HuH-7 (cell line): ENCODE measurements at regions not wholly inside any gene's neighbourhood (a gene's known extent, or its start where the extent isn't known, plus 50 kb on each side); places are given as distances from the start of the nearest gene placed in this dataset.

Experiments used
- DNase-seq: peaks from one replicate; pipeline ENCODE4 v3.0.0; 2011; ENCODE audit warnings: low spot score

- no peak for DNase-seq
Observed at GRCh38 chr3:31425401-31425800, 107.3 kb upstream of the STT3B start.

DNA sequence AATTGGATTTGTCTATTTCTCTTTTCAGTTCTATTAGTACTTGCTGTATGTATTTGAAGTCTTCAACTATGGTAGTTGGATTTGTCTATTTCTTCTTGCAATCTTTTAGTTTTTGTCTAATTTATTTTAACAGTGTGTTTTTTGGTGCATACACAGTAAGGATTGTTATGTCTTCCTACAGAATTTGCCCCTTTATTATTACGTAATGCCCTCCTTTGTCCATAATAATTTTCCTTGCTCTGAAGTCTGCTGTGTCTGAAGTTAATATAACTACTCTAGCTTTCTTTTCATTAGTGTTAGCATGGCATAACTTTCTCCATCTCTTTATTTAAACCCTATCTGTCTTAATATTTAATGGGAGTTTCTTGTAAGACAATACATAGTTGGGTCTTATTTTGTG is 105.1 kb upstream of the STT3B start:
- no peak for DNase-seq

DNA sequence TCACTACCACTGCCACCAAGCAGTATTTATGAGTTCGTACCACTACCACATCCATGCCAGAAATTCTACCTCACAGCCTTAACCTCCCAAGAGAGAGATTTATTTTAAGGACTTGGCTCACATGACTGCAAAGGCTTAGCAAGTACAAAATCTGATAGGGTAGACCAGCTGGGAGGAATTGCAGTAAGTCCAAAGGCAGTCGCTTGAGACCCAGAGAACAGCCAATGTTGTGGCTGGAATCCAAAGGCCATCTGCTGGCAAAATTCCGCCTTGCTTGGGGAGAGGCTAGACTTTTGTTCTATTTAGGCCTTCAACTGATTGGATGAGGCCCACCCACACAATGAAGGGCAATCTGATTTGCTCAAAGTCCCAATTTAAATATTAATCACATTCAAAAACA is 101.4 kb upstream of the STT3B start:
- DNase-seq: no peak

GRCh38 chr3:31432897-31433678 is 99.6 kb upstream of the STT3B start:
- no peak for DNase-seq

GRCh38 chr3:31433679-31433992 is 99.1 kb upstream of the STT3B start:
- DNase-seq: no peak

- DNase-seq: no peak
Observed at GRCh38 chr3:31434819-31435218, 97.9 kb upstream of the STT3B start.

DNA sequence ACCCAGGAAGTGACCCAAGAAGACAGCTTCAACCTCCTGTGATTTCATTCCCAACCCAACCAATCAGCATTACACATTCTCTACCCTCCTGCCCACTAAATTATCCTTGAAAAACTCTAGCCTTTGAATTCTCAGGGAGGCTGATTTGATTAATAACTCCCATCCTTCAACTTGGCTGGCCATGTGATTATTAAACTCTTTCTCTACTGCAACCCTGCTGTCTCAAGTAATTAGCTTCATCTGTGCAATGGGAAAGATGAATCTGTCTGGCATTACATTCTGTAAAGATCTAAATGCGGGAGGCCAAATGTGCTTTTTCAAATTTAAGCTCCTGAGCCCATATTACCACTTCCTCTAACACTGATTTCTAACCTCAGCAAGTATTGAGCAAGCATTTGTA is 95.9 kb upstream of the STT3B start:
- no peak for DNase-seq

DNA sequence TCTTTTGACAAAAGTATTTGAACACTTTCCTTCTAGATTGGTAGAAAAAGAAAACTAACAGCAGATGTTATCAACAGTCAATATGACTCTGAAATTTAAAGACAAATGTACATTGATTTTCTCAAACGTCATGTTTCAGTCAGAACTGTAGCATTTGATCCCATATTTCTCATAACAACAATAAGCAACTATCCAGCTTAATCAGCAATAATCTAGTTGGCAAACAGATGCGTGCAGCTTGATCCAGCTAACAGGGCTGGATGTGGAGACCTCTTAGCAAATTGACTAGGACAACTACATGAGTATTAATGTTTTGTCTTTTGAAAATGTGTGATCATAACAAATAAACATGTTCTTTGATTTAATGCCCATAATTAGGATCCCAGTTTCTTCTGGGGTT is 94.0 kb upstream of the STT3B start:
- DNase-seq: no peak

DNA sequence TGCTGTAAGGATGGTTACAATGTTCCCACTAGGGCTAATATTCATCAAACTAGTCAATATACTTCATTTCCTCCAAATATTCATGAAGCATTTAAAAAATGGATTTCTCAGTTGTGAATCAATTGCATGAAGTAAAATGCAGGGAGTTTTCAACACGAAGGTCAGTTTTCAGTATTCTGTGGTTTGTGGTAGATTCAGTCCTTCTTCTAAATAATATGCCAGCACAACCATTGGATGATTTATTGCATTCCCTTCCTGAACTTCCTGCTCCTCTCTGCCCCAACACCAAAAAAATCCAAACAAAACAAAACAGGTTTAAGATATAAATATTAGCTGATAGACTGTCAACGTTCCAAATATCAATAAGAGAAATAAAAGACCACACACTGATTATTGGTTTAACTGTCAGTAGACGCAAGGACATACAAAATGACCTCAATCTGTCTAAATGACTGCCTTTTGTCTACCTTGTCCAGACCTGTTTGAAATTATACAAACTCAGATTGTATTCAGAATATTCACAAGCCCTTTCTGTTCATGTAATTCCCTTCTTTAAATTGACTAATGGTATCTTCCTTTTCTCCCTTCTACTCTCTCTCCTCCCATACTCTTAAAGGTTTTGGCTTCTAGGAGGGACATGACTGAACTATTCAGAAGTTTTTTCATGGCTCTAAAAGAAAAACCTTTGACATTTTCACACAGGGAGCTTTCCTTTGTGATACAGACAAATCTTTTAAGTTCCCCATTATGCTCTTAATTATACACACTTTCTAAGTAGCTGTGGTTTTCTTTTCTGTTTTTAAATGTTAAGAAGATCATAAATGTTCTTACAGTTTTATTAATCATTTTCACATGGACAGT is 92.6 kb upstream of the STT3B start:
- no peak for DNase-seq

DNA sequence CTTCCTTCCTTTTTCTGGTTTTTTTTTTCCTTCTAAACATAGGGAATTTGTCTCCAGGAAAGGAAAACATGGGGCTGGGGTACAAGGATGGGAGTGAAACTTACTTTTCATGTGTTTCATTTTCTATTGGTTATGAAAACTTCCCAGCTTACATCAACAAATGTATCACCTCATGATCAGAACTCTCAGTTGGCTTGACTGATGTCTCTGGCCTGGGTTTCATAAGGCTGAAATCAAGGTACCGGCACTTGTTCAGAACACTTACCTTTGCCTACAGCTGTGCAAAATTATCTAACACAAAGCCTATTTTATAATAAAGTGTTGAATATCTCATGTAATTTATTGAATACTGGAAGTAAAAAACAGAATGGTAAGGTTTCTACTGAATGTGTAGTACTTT is 91.8 kb upstream of the STT3B start:
- DNase-seq: no peak

DNA sequence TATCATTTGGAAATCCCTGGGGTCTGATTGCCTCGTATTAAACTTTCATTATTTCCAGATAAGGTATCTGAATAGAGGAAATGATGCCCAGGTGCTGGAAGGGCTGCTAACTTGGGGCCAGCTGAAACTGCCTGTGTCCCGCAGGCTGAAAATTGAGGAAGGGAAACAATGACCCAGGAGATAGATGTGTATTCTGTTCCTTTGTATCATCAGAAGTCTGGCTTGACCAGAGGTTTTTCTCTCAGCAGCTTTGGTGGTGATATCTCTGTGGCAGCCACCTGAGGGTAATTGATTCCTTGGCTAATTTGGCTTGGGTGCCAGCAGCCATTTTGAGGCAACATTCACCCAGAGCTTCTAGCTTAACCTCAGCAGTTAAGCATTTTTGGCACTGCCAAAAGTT is 90.0 kb upstream of the STT3B start:
- DNase-seq: no peak

GRCh38 chr3:31444220-31445142 is 88.2 kb upstream of the STT3B start:
- DNase-seq: no peak

DNA sequence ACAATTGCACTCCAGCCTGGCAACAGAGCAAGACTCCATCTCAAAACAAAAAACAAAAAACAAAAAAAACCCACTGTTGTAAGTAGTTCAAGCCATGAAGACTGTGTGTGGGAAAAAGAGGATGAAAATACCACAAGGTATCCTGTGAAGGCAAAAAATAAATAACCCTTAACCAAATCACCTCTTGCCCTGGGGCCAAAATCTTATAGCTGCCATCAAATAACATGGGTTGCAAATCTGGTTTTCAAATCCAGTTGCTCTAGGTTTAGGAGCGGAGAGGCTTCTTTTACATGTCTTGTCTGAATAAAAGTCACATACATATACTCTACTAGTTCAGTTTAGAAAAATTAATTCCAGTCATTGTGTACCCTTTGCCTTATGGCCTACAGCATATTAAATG is 87.0 kb upstream of the STT3B start:
- DNase-seq: no peak

DNA sequence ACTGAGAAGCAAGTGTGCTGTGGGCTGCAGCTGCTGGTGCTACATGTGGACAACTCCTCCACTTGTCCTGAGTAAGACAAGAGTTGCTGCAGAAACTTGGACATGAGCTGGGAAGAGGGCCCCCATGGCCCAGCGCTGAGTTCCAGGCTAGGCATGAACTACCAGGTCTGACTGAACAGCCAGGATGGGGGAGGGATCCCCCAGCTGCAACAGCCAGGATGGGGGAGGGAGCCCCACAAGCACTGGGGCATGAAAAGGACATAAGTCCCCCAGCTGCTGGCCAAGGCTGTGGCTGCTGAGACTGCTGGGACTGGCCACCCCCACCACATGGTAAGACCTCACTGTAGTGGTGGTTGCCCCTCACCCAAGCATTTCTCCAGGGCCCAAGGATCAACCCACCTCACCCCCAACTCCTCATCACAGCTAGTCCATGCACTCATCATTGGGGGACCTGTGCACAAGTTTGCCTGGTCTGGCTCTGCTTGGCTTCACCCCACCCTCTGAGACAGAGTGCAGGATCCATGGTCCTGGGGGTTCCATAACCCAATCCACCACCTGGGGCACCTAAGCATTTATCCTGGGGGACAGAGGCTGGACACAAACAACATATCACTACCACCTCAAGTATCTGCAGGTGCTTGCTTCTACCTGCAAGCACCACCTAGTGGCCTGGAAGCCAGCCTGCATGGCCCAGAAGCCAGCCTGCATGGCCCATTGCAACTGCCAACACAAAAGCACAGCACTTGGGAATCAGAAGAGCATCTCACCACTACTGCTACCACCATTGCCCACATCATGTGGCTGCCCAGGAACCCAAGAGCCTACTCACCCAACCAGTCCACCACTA is 84.5 kb upstream of the STT3B start:
- DNase-seq: peak; percentile 77

- DNase-seq: no peak
Observed at GRCh38 chr3:31448882-31449243, 83.9 kb upstream of the STT3B start.

DNA sequence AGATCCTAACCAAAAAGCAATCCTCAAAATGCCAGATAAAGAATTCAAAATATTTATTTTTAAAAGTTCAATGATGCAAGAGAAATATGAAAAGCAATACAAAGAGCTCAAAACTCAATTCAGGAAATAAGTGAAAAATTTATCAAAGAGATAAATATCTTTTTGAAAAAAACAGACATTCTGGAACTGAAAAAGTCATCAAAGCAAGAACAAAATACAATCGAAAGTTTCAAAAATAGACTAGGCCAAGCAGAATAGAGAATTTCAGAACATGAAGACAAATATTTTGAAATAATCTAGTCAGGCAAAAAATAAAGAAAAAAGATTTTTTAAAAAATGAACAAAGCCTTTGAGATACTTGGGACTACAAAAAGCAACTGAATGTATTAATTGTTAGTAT is 83.4 kb upstream of the STT3B start:
- DNase-seq: no peak

DNA sequence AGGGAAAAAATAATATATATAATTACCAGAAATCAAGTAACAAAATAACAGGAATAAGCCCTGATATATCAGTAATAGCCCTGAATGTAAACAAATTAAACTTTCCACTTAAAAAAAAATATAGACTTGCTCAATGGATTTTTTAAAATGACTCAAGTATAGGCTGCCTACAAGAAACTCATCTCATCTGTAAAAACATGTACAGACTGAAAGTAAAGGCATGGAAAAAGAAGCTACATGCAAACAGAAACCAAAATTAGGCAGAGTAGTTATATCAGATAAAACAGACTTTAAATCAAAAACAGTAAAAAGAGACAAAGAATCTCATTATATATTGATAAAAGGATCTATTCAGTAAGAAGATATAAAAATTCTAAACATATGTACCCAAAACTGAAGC is 82.4 kb upstream of the STT3B start:
- DNase-seq: no peak

GRCh38 chr3:31452495-31453106 is 80.1 kb upstream of the STT3B start:
- no peak for DNase-seq

GRCh38 chr3:31453430-31453829 is 79.3 kb upstream of the STT3B start:
- DNase-seq: no peak

DNA sequence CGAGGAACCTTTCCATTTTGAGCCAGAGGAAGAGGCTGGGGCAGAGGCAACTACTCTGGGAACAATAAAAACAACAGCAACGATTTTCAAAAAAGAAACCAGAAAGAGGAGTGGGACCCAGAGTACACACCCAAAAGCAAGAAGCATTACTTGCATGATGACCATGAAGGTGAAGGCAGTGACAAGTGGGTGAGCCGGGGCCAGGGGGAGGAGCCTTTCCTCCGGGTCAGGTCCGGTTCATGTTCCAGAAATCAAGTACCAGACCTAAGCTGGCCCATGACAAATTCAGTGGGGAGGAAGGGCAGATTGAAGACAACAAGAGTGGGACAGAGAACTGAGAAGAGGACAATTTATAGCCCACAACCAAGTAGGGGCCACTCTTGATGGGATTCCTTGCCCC is 77.2 kb upstream of the STT3B start:
- DNase-seq: no peak

DNA sequence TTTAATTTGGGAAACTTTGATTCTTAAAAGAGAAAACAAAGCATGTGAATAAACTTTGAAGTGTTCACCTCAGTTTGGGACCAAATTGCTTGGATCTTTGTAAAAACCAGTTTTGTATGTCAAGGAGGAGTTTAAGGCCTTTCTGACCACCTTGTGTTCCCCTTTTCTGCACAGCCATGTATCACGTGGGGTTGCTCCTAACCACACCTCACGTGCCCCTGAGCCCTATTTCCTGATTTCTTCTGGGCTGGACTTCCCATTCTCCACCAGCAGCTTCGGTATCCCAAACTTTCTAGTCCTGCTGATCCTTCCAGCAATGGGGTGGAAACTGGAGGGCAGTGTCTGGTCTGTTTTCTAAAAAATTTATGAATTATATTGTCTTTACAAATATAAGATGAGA is 76.4 kb upstream of the STT3B start:
- DNase-seq: no peak
